ENCODE measurements at regions not wholly inside any gene's neighbourhood (a gene's known extent, or its start where the extent isn't known, plus 50 kb on each side); places are given as distances from the start of the nearest gene placed in this dataset.

GRCh38 chr14:85156319-85156718 is 373.6 kb upstream of the FLRT2 start:
- H3K27ac ChIP-seq (ENCODE audit: low read length) = no peak overlapping the region
- H3K4me2 ChIP-seq (ENCODE audit: low read length) = no peak overlapping the region
- TF ChIP-seq EP300 (conservative IDR thresholded peaks at IDR 0.05; ENCODE audit: poor library complexity, severe bottlenecking) = no peak
- no peak for TF ChIP-seq CTCF (IDR thresholded peaks at IDR 0.05; ENCODE audit: poor library complexity, severe bottlenecking)
- TF ChIP-seq REST (IDR thresholded peaks at IDR 0.05; ENCODE audit: borderline replicate concordance) = no peak
- TF ChIP-seq POLR2AphosphoS5 (IDR thresholded peaks at IDR 0.05) = no peak
- no peak for TF ChIP-seq SMC3 (conservative IDR thresholded peaks at IDR 0.05; ENCODE audit: poor library complexity)
- TF ChIP-seq RAD21 (conservative IDR thresholded peaks at IDR 0.05) = no peak
- no peak for TF ChIP-seq MXI1 (conservative IDR thresholded peaks at IDR 0.05; ENCODE audit: poor library complexity, severe bottlenecking)
- no peak for TF ChIP-seq EZH2 (IDR thresholded peaks at IDR 0.05; ENCODE audit: borderline replicate concordance, insufficient read depth, low read length, poor library complexity, severe bottlenecking)
- no peak for TF ChIP-seq TAF1 (IDR thresholded peaks at IDR 0.05; ENCODE audit: low read depth)
- no peak overlapping the region for H3K9ac ChIP-seq (ENCODE audit: low read length)
- no peaks in the 10 kb centered on the region for H3K9me3 ChIP-seq (ENCODE audit: low read length)
- no peaks in the 10 kb centered on the region for H3F3A ChIP-seq (ENCODE audit: insufficient read depth, low read length, poor library complexity, severe bottlenecking)
- H3K27me3 ChIP-seq (ENCODE audit: insufficient read depth, low read depth, low read length) = no peaks in the 10 kb centered on the region
- H4K20me1 ChIP-seq (ENCODE audit: insufficient read depth) = no peaks in the 10 kb centered on the region
- no peaks in the 10 kb centered on the region for H3K9me2 ChIP-seq (ENCODE audit: insufficient read depth, low read length)
- H3K79me2 ChIP-seq (replicated peaks; ENCODE audit: insufficient read depth, low read length) = no peaks in the 10 kb centered on the region
- no peak overlapping the region for H2AFZ ChIP-seq (ENCODE audit: low read depth, low read length)
- no peak overlapping the region for H3K4me3 ChIP-seq (ENCODE audit: low read length)
- H3K36me3 ChIP-seq (ENCODE audit: insufficient read depth, low read length) = no peaks in the 10 kb centered on the region

GRCh38 chr14:85159726-85160125 is 370.2 kb upstream of the FLRT2 start:
- H3K9ac ChIP-seq (ENCODE audit: low read length) = no peak overlapping the region
- TF ChIP-seq EP300 (conservative IDR thresholded peaks at IDR 0.05; ENCODE audit: poor library complexity, severe bottlenecking) (no peak), MXI1 (conservative IDR thresholded peaks at IDR 0.05; ENCODE audit: poor library complexity, severe bottlenecking) (no peak), CTCF (IDR thresholded peaks at IDR 0.05; ENCODE audit: poor library complexity, severe bottlenecking) (no peak), EZH2 (IDR thresholded peaks at IDR 0.05; ENCODE audit: borderline replicate concordance, insufficient read depth, low read length, poor library complexity, severe bottlenecking) (no peak), REST (IDR thresholded peaks at IDR 0.05; ENCODE audit: borderline replicate concordance) (no peak), SMC3 (conservative IDR thresholded peaks at IDR 0.05; ENCODE audit: poor library complexity) (no peak), TAF1 (IDR thresholded peaks at IDR 0.05; ENCODE audit: low read depth) (no peak), RAD21 (conservative IDR thresholded peaks at IDR 0.05) (no peak), POLR2AphosphoS5 (IDR thresholded peaks at IDR 0.05) (no peak)
- no peaks in the 10 kb centered on the region for H3F3A ChIP-seq (ENCODE audit: insufficient read depth, low read length, poor library complexity, severe bottlenecking)
- no peaks in the 10 kb centered on the region for H4K20me1 ChIP-seq (ENCODE audit: insufficient read depth)
- no peaks in the 10 kb centered on the region for H3K9me2 ChIP-seq (ENCODE audit: insufficient read depth, low read length)
- no peak overlapping the region for H3K4me2 ChIP-seq (ENCODE audit: low read length)
- H3K9me3 ChIP-seq (ENCODE audit: low read length) = no peaks in the 10 kb centered on the region
- H2AFZ ChIP-seq (ENCODE audit: low read depth, low read length) = no peak overlapping the region
- no peaks in the 10 kb centered on the region for H3K27me3 ChIP-seq (ENCODE audit: insufficient read depth, low read depth, low read length)
- H3K4me3 ChIP-seq (ENCODE audit: low read length) = no peak overlapping the region
- no peaks in the 10 kb centered on the region for H3K79me2 ChIP-seq (replicated peaks; ENCODE audit: insufficient read depth, low read length)
- H3K36me3 ChIP-seq (ENCODE audit: insufficient read depth, low read length) = no peaks in the 10 kb centered on the region
- no peak overlapping the region for H3K27ac ChIP-seq (ENCODE audit: low read length)
